ENCODE measurements at regions not wholly inside any gene's neighbourhood (a gene's known extent, or its start where the extent isn't known, plus 50 kb on each side); places are given as distances from the start of the nearest gene placed in this dataset.

DNA sequence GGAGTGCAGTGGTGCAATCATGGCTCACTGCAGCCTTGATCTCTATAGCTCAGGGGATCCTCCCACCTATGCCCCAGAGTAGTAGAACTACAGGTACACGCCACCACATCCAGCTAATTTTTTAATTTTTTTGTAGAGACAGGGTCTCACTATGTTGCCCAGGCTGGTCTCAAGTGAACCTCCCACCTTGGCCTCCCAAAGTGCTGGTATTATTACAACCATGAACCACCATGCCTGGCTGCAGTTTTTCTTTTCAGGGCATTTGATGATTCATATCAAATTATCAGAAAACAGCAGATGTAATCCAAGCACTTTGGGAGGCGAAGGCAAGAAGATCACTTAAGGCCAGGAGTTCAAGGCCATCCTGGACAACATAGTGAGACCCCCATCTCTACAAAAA is 88.4 kb upstream of the JARID2 start (continued):
- TF ChIP-seq, protein P1, sequence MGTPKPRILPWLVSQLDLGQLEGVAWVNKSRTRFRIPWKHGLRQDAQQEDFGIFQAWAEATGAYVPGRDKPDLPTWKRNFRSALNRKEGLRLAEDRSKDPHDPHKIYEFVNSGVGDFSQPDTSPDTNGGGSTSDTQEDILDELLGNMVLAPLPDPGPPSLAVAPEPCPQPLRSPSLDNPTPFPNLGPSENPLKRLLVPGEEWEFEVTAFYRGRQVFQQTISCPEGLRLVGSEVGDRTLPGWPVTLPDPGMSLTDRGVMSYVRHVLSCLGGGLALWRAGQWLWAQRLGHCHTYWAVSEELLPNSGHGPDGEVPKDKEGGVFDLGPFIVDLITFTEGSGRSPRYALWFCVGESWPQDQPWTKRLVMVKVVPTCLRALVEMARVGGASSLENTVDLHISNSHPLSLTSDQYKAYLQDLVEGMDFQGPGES (IDR thresholded peaks at IDR 0.05; ENCODE audit: low read depth, low read length), result no peak

DNA sequence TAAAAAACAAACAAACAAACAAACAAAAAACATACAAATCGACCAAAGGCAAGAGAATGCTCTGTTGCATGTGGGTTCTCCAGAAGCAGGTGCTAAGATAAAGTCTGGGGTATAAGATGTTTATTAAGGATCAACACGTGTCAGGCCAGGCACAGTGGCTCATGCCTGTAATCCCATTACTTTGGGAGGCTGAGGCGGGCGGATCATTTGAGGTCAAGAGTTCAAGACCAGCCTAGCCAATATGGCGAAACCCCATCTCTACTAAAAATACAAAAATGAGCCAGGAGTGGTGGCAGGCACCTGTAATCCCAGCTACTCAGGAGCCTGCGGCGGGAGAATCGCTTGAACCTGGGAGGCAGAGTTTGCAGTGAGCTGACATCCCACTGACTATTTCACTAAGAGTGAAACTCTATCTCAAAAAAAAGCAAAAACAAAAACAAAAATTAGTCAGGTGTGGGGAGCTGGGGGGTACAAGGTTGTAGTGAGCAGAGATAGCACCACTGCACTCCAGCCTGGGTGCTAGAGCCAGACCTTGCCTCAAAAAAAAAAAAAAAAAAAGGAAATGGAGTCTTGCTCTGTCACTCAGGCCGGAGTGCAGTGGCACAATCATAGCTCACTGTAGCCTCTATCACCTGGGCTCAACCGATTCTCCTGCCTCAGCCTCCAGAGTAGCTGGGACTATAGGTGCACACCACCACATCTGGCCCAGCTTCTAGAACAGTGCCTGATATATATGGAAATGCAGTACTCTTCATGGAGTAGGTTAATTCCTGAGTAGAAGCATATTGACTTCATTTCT is 86.8 kb upstream of the JARID2 start:
- H3K36me3 ChIP-seq (replicated peaks in 1 of 2; ENCODE audit: control insufficient read depth in 1 of 2, insufficient read depth in 2 of 2, low read length in 1 of 2), result no peaks in the 10 kb centered on the region
- CTCF ChIA-PET, result no interaction called here
- H3K27me3 ChIP-seq (ENCODE audit: insufficient read depth), result no peaks in the 10 kb centered on the region
- H3K4me3 ChIP-seq (ENCODE audit: low read depth in 2 of 2, low read length in 1 of 2), result no peak overlapping the region
- no peaks in the 10 kb centered on the region for H3K79me2 ChIP-seq (ENCODE audit: insufficient read depth)
- H3K9me3 ChIP-seq, result no peaks in the 10 kb centered on the region
- no peaks in the 10 kb centered on the region for H3F3A ChIP-seq (replicated peaks; ENCODE audit: insufficient read depth)
- 61% methylated on average over 10 of the region's 10 CpGs for WGBS (ENCODE audit: low lambda C conversion rate)
- H3K9ac ChIP-seq, result no peak overlapping the region
- no peak for TF ChIP-seq JUND (IDR thresholded peaks at IDR 0.05)
- no peak for TF ChIP-seq RAD21 (IDR thresholded peaks at IDR 0.05; ENCODE audit: low read length)
- TF ChIP-seq, protein P2, sequence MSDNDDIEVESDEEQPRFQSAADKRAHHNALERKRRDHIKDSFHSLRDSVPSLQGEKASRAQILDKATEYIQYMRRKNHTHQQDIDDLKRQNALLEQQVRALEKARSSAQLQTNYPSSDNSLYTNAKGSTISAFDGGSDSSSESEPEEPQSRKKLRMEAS (IDR thresholded peaks at IDR 0.05; ENCODE audit: low read depth), result no peak
- TF ChIP-seq MEF2A (IDR thresholded peaks at IDR 0.05; ENCODE audit: borderline replicate concordance, low read depth), result no peak
- TF ChIP-seq TEAD4 (IDR thresholded peaks at IDR 0.05; ENCODE audit: borderline replicate concordance, insufficient read depth), result no peak
- no peak for TF ChIP-seq USF1 (IDR thresholded peaks at IDR 0.05; ENCODE audit: borderline replicate concordance, low read depth)
- TF ChIP-seq RCOR1 (IDR thresholded peaks at IDR 0.05; ENCODE audit: low read length), result no peak
- TF ChIP-seq, protein P3, sequence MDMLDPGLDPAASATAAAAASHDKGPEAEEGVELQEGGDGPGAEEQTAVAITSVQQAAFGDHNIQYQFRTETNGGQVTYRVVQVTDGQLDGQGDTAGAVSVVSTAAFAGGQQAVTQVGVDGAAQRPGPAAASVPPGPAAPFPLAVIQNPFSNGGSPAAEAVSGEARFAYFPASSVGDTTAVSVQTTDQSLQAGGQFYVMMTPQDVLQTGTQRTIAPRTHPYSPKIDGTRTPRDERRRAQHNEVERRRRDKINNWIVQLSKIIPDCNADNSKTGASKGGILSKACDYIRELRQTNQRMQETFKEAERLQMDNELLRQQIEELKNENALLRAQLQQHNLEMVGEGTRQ (IDR thresholded peaks at IDR 0.05; ENCODE audit: borderline replicate concordance, low read depth, low read length), result no peak
- no peak for TF ChIP-seq EZH2phosphoT487 (IDR thresholded peaks at IDR 0.05; ENCODE audit: borderline replicate concordance, low read depth)
- no peak for TF ChIP-seq GABPA (IDR thresholded peaks at IDR 0.05; ENCODE audit: low read depth)
- no peak for TF ChIP-seq CHD2 (IDR thresholded peaks at IDR 0.05; ENCODE audit: low read length, partially characterized antibody)
- TF ChIP-seq GATA2 (CRISPR knock-in tag; IDR thresholded peaks at IDR 0.05), result no peak
- no peak for TF ChIP-seq FOXM1 (IDR thresholded peaks at IDR 0.05; ENCODE audit: low read depth)
- no peak overlapping the region for H3K4me2 ChIP-seq
- no peak for DNase-seq
- no peaks in the 10 kb centered on the region for H3K4me1 ChIP-seq (ENCODE audit: control insufficient read depth in 1 of 2, insufficient read depth in 2 of 2, low read depth in 1 of 2, low read length in 1 of 2)
- H2AFZ ChIP-seq (ENCODE audit: low read depth), result no peak overlapping the region
- POLR2A ChIA-PET, result no interaction called here
- no peak overlapping the region for H3K27ac ChIP-seq (ENCODE audit: low read depth in 2 of 2, low read length in 1 of 2)
- H4K20me1 ChIP-seq (ENCODE audit: insufficient read depth), result no peaks in the 10 kb centered on the region
- H3K9me2 ChIP-seq, result no peaks in the 10 kb centered on the region

Measured in SK-N-SH (cell line).